Uterus (tissue), 3 donors: ENCODE measurements at regions not wholly inside any gene's neighbourhood (a gene's known extent, or its start where the extent isn't known, plus 50 kb on each side); places are given as distances from the start of the nearest gene placed in this dataset.

Source experiments
- DNase-seq, 2 donors: peaks; one replicate each; pipeline ENCODE4 v3.0.0-alpha.2; 2019 to 2020
- H3K27ac ChIP-seq, 2 donors: fragments of 200-600 bp; sonication (generic); 1 replicate in 1 of 2; 2 replicates in 1 of 2; pipeline ENCODE4 v1.5.1; 2016 to 2018
- H3K27me3 ChIP-seq, 2 donors: fragments of 200-600 bp; sonication (generic); one replicate each; pipeline ENCODE4 v1.5.1; 2018 to 2019; ENCODE audit warnings: control low read depth in 1 of 2
- H3K36me3 ChIP-seq, 2 donors: fragments of 200-600 bp; sonication (generic); one replicate each; pipeline ENCODE4 v1.5.1; 2019; ENCODE audit warnings: control low read depth in 1 of 2
- H3K4me1 ChIP-seq, 2 donors: fragments of 200-600 bp; sonication (generic); one replicate each; pipeline ENCODE4 v1.5.1; 2018 to 2019; ENCODE audit warnings: control low read depth in 1 of 2
- H3K4me3 ChIP-seq, 2 donors: fragments of 200-600 bp; sonication (generic); 1 replicate in 1 of 2; 2 replicates in 1 of 2; pipeline ENCODE4 v1.5.1; 2018 to 2019; ENCODE audit warnings: mild to moderate bottlenecking in 1 of 2
- H3K9me3 ChIP-seq, 2 donors: fragments of 200-600 bp; sonication (generic); one replicate each; pipeline ENCODE4 v1.5.1; 2019; ENCODE audit warnings: control low read depth in 1 of 2
- POLR2A ChIP-seq, 2 donors: fragments of 450-650 bp; IDR thresholded peaks; one replicate each; pipeline ENCODE4 v1.6.1; 2016; ENCODE audit warnings: antibody characterized with exemption in 2 of 2, mild to moderate bottlenecking in 1 of 2, moderate library complexity in 1 of 2
- intact Hi-C: fragments of 100-400 bp; cut with DNase I; formaldehyde crosslinking; loops from one replicate; pipeline ENCODE4 v1.15.1; 2023; ENCODE audit warnings: low total_unique reads
- TF ChIP-seq, protein P1 (sequence below), 4 experiments: fragments of 200-600 bp in 2 of 4; fragments of 450-650 bp in 2 of 4; sonication (generic) in 2 of 4; IDR thresholded peaks; one replicate each; pipeline ENCODE4 v1.5.1; 2016 to 2019; ENCODE audit warnings: antibody characterized with exemption in 4 of 4, mild to moderate bottlenecking in 2 of 4, moderate library complexity in 1 of 4
- donor health status: DM: yes; HTN: yes; CAD: no.

DNA sequence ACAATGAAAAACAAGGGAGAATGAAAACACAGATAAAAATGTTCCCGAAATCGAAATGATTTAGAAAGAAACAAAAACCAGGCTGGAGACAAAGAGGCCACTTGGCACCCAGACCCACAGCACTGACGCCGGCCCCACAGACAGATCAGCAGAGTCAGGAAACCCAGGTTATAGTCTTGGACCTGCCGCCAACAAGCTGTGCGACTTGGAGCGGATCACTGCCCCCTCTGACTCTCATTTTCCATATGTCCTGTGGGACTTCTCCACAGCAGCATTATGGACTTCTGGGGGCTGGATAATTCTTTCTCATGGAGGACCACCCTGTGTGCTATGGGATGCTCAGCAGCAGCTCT lies 72.4 kb downstream of the MATN1 start:
- TF ChIP-seq, protein P1, sequence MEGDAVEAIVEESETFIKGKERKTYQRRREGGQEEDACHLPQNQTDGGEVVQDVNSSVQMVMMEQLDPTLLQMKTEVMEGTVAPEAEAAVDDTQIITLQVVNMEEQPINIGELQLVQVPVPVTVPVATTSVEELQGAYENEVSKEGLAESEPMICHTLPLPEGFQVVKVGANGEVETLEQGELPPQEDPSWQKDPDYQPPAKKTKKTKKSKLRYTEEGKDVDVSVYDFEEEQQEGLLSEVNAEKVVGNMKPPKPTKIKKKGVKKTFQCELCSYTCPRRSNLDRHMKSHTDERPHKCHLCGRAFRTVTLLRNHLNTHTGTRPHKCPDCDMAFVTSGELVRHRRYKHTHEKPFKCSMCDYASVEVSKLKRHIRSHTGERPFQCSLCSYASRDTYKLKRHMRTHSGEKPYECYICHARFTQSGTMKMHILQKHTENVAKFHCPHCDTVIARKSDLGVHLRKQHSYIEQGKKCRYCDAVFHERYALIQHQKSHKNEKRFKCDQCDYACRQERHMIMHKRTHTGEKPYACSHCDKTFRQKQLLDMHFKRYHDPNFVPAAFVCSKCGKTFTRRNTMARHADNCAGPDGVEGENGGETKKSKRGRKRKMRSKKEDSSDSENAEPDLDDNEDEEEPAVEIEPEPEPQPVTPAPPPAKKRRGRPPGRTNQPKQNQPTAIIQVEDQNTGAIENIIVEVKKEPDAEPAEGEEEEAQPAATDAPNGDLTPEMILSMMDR (IDR thresholded peaks at IDR 0.05) = no peak
- no peak for TF ChIP-seq POLR2A (IDR thresholded peaks at IDR 0.05)
- Histone ChIP-seq H3K36me3 (no peaks in the 10 kb centered on the region), H3K4me3 (no peak overlapping the region), H3K9me3 (no peaks in the 10 kb centered on the region), H3K27me3 (no peaks in the 10 kb centered on the region), H3K27ac (peak overlapping the region; percentile 69 to 81), H3K4me1 (no peaks in the 10 kb centered on the region)
- intact Hi-C loops = no loop called here
- peak; percentile 49 to 86 for DNase-seq

DNA sequence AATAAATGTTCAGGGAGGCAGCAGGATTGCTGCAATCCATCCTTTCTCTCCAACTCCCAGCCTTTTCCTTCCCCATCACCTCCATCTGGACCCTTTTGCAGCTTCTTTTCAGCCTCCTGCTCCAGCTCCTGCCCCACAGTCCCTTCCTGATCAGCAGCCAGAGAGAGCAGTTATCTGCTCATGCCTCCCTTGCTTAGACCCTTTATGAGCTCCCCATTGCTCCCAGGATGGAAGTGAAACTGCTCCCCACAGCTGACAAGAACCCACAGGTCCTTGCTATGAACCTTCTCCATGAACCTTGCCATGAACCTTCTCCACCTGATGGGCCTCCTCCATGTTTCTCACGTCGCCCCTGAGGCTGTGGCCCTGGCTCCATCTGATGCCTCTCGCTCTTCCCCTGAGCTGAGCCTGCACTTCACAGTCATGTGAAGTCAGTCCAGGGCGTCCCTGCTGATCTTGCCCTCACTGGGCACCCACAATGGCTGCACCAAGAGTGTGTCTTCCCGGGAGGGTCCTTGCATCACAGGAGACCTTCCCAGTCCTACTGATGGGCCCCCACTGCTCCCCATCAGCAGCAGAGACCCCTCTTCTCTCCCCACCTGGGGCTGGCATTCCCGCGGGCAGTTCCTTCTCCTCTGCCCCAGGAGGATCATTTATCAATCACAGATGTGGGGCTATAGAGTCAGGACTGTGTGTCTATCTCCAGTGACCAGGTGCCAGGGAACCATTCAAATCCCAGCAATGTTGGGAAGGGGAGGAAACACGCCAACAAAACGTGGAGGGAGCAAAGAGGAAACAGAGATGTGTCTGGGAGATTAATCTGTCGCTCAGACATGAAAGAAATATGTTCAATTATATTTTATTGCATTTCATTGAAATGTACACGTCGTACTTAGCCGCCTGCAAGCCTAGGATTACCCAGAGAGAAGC lies 73.1 kb downstream of the MATN1 start:
- H3K27me3 ChIP-seq = no peaks in the 10 kb centered on the region
- intact Hi-C loops = no loop called here
- peak overlapping the region; percentile 69 to 81 for H3K27ac ChIP-seq
- no peaks in the 10 kb centered on the region for H3K36me3 ChIP-seq
- TF ChIP-seq, protein P1 (IDR thresholded peaks at IDR 0.05) = no peak
- no peak for TF ChIP-seq POLR2A (IDR thresholded peaks at IDR 0.05)
- H3K4me1 ChIP-seq = no peaks in the 10 kb centered on the region
- DNase-seq = peak in 1 of 2 donors; percentile 58
- no peaks in the 10 kb centered on the region for H3K9me3 ChIP-seq
- H3K4me3 ChIP-seq = no peak overlapping the region

DNA sequence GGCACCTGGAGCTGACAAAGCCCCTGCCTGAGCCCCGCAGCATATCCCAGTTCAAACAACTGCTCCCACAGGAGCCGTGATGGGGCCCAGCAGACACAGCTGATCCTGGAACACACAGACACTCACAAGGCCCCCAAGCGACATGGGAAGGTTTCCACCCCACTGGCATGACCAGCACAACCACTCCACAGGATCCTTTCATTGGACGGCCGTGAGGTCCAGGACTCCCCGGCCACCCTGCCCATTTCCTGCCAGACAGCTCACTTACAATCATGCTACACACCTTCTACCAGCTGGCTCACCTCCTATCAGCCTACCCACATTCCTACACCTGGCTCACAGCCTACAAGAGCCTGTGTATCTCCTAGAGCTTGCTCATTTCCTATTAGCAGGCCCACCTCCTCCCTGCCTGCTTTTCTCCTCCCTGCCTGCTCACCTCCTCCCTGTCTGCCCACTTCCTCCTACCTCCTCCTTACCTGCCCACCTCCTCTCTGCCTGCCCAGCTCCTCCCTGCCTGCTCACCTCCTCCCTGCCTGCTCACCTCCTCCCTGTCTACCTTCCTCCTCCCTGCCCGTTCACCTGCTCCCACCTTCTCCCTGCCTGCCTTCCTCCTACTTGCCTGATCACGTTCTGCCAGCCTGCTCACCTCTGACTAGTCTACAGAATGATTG lies 73.9 kb downstream of the MATN1 start:
- Histone ChIP-seq H3K27ac (peak overlapping the region in 1 of 2 donors; percentile 81), H3K9me3 (no peaks in the 10 kb centered on the region), H3K36me3 (no peaks in the 10 kb centered on the region), H3K4me3 (no peak overlapping the region), H3K27me3 (no peaks in the 10 kb centered on the region), H3K4me1 (no peaks in the 10 kb centered on the region)
- TF ChIP-seq, protein P1 (IDR thresholded peaks at IDR 0.05) = no peak
- TF ChIP-seq POLR2A (IDR thresholded peaks at IDR 0.05) = no peak
- no peak for DNase-seq
- intact Hi-C loops = no loop called here

DNA sequence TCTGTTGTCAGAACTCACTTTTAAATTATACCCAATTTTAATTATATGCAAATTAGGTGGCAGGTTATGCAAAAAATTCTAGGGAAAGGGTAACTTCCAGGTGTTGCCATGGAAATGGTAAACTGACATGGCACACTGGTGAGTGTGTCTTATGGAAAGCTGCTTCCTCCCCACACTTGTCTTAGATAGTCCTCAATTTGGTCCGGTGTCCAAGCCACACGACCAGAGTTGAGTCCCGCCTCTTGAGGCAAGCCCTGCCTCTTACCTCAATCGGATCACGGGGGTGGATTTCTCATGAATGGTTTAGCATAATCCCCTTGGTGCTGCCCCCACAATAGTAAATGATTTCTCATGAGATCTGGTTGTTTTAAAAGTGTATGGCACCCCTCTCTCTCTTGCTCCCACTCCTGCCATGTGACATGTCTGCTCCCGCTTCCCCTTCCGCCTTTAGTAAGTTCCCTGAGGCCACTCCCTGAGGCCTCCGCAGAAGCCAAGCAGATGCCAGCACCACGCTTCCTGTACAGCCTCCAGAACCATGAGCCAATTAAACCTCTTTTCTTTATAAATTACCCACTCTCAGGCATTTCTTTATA lies 74.9 kb downstream of the MATN1 start:
- Histone ChIP-seq H3K9me3 (no peaks in the 10 kb centered on the region), H3K36me3 (no peaks in the 10 kb centered on the region), H3K4me3 (no peak overlapping the region), H3K4me1 (no peaks in the 10 kb centered on the region), H3K27ac (peak overlapping the region in 1 of 2 donors; percentile 81), H3K27me3 (no peaks in the 10 kb centered on the region)
- TF ChIP-seq, protein P1 (IDR thresholded peaks at IDR 0.05) = no peak
- no peak for TF ChIP-seq POLR2A (IDR thresholded peaks at IDR 0.05)
- no peak for DNase-seq
- intact Hi-C loops = no loop called here

DNA sequence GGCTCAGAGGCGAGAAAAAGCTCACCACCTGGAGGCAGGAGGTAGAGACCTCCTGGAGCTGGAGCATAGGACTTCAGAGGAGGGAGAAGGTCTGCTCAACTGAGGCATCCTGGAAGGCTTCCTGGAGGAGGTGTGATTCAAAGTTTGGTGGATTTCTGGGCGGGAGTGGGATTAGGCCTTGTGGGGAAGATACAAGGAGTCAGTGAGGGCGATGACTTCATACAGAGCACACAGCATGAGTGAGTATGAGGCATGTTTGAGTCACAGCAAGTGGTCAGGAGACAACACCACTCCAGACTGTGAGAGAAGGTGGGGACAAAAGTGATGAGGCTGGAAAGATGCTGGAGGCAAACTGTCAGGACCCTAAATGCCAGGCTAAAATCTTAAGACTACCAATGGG lies 77.6 kb downstream of the MATN1 start:
- Histone ChIP-seq H3K4me1 (no peaks in the 10 kb centered on the region), H3K9me3 (no peaks in the 10 kb centered on the region), H3K27me3 (no peaks in the 10 kb centered on the region), H3K27ac (no peak overlapping the region), H3K4me3 (no peak overlapping the region), H3K36me3 (no peaks in the 10 kb centered on the region)
- DNase-seq = no peak
- TF ChIP-seq POLR2A (IDR thresholded peaks at IDR 0.05) = no peak
- TF ChIP-seq, protein P1 (IDR thresholded peaks at IDR 0.05) = no peak
- intact Hi-C loops = no loop called here
